NT2/D1 (cell line): ENCODE measurements at regions not wholly inside any gene's neighbourhood (a gene's known extent, or its start where the extent isn't known, plus 50 kb on each side); places are given as distances from the start of the nearest gene placed in this dataset.

Experiments used
- SUZ12 ChIP-seq: IDR thresholded peaks from 2 replicates; pipeline ENCODE4 v1.6.1; 2011; ENCODE audit not compliant: insufficient read length, insufficient read depth; ENCODE audit errors: extremely low read depth
- YY1 ChIP-seq: IDR thresholded peaks from 2 replicates; pipeline ENCODE4 v1.6.1; 2011; ENCODE audit not compliant: insufficient read length, insufficient read depth
- ZNF274 ChIP-seq: IDR thresholded peaks from 2 replicates; pipeline ENCODE4 v1.6.1; 2011; ENCODE audit warnings: mild to moderate bottlenecking, low read depth, low read length

DNA sequence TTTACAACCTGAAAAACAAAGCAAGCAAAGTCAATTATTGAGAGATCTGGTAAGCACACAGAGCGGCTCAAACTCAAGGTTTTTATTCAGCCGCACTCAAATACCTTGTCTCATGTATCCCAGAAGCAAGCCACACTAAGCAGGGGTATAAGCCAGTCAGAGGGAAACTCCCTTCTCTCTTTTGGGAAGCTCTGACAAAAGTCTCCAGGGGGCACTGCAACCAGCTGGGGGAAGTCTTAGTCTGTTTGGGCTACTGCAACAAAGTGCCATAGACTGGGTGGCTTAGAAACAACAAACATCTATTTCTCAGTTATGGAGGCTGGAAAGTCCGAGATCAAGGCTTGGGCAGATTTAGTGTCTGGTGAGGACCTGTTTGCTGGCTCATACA is 246.0 kb downstream of the ENC1 start:
- TF ChIP-seq YY1 (no peak), ZNF274 (no peak), SUZ12 (no peak)
